MM.1S (cell line): ENCODE measurements at regions not wholly inside any gene's neighbourhood (a gene's known extent, or its start where the extent isn't known, plus 50 kb on each side); places are given as distances from the start of the nearest gene placed in this dataset.

Experiments used
- CTCF ChIP-seq: fragments of 300-600 bp; sonication (generic); IDR thresholded peaks from 2 replicates; pipeline ENCODE4 v1.5.1; 2016; ENCODE audit warnings: antibody characterized with exemption, low read length, mixed read lengths
- EZH2 ChIP-seq: fragments of 300-600 bp; sonication (generic); optimal IDR thresholded peaks from 2 replicates; pipeline ENCODE3; 2017; ENCODE audit warnings: low read depth, mild to moderate bottlenecking, antibody characterized with exemption, low read length, mixed read lengths

- TF ChIP-seq CTCF, result no peak
- no peak for TF ChIP-seq EZH2
These were observed 492.0 kb upstream of the USP24 start for GRCh38 chr1:55707196-55707595.
